ENCODE measurements at regions not wholly inside any gene's neighbourhood (a gene's known extent, or its start where the extent isn't known, plus 50 kb on each side); places are given as distances from the start of the nearest gene placed in this dataset.

DNA sequence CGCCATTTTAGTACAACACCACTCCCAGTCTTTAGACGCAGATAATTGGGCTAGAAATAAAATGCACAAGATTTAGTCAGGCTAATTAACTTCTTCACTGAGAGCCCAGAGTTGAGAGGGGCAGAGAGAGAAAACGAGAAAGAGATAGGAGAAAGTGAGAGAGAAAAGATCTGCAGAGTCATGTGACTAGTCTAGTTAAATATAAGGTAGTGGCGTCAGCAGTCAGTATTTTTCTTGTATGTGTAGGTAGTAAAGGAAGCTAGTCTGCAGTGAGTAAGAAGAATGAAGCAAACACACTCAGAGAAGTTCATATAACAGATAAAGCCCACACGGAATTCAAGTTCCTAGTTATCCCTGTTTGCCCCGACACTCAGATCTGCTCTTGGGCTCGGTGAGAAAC, 392.6 kb upstream of the ERCC4 start:
- Histone ChIP-seq H3K79me2 (ENCODE audit: control insufficient read depth, insufficient read depth, low read length) (no peaks in the 10 kb centered on the region), H3K4me1 (ENCODE audit: control insufficient read depth, insufficient read depth, low read length) (no peaks in the 10 kb centered on the region), H4K20me1 (ENCODE audit: control insufficient read depth, insufficient read depth) (no peaks in the 10 kb centered on the region), H3K36me3 (ENCODE audit: control insufficient read depth in 2 of 2, insufficient read depth in 2 of 2, low read length in 1 of 2) (no peaks in the 10 kb centered on the region), H3K4me2 (ENCODE audit: control insufficient read depth, insufficient read depth) (no peak overlapping the region), H2AFZ (ENCODE audit: control insufficient read depth, low read depth, low read length) (no peak overlapping the region), H3K27ac (ENCODE audit: control insufficient read depth, insufficient read depth) (no peak overlapping the region), H3K27me3 (replicated peaks in 1 of 2; ENCODE audit: control insufficient read depth in 2 of 2, insufficient read depth in 2 of 2, low read length in 1 of 2) (no peaks in the 10 kb centered on the region), H3K4me3 (no peak overlapping the region), H3K9me3 (replicated peaks; ENCODE audit: control insufficient read depth, insufficient read depth, low read length) (no peaks in the 10 kb centered on the region; the same call in 2 of the 3 replicates), H3K9ac (ENCODE audit: control insufficient read depth, insufficient read depth, low read length) (no peak overlapping the region)
- intact Hi-C loops (cut with micrococcal nuclease; ENCODE audit: unreplicated experiment) (no loop called here), in situ Hi-C loops (cut with MboI) (no loop called here)
- FAIRE-seq (no peak), ATAC-seq (no peak), DNase-seq (ENCODE audit: low read depth, low spot score) (no peak)
- RAD21 ChIA-PET (ENCODE audit: unreplicated experiment): interaction anchor here (0.7 to 1.1 kb wide), 3 partner anchors 74 to 347 kb away, joined by 3 to 5 read pairs (median 3); no protein-coding TSS in a partner anchor
- POLR2A ChIA-PET: no interaction called here
- no TSS peak for BruUV-seq (replicated peaks)
- CTCF ChIA-PET: interaction anchor here (1.6 to 1.8 kb wide), 2 partner anchors 10 to 392 kb away, joined by 4 to 5 read pairs; partner anchors contain the start of gene ERCC4
- TF ChIP-seq BACH1 (IDR thresholded peaks at IDR 0.05; ENCODE audit: borderline replicate concordance) (no peak), RAD51 (IDR thresholded peaks at IDR 0.05) (peak; percentile 67)
- 39% methylated on average over 7 of the region's 7 CpGs for WGBS (ENCODE audit: insufficient coverage, insufficient replicate concordance, low lambda C conversion rate, missing lambda C conversion rate)
- SMC1A ChIA-PET (ENCODE audit: uncharacterized antibody, unreplicated experiment): interaction anchor here (0.9 to 1.6 kb wide), 2 partner anchors 22 to 89 kb away, joined by 3 read pairs; no protein-coding TSS in a partner anchor

DNA sequence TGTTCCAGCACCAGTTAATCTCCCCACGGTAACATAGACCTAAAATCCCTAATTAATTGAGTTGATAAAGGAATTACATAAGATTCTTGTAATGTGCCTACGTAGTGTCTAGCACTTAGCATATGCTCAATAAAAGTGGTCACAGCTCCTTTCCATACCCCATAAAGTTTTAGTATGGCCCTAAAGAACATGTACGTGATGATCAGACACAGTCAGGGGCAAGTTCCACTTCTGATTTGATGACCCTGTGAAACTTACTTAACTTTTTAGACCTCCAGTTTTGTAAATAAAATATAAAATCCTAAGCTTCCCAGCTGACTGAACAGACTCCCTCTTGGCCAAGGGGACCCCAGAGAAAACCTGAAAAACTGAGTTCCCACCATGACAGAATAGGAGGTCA, 391.3 kb upstream of the ERCC4 start:
- no peak overlapping the region for H3K9ac ChIP-seq (ENCODE audit: control insufficient read depth, insufficient read depth, low read length)
- SMC1A ChIA-PET (ENCODE audit: uncharacterized antibody, unreplicated experiment): interaction anchor here (1.1 kb wide), 1 partner anchor 49 kb away, joined by 3 read pairs; no protein-coding TSS in a partner anchor
- no peaks in the 10 kb centered on the region for H3K79me2 ChIP-seq (ENCODE audit: control insufficient read depth, insufficient read depth, low read length)
- in situ Hi-C loops (cut with MboI) (no loop called here), intact Hi-C loops (cut with micrococcal nuclease; ENCODE audit: unreplicated experiment) (no loop called here)
- no peak for ATAC-seq
- FAIRE-seq: no peak
- H4K20me1 ChIP-seq (ENCODE audit: control insufficient read depth, insufficient read depth): no peaks in the 10 kb centered on the region
- 44% methylated on average over 3 of the region's 3 CpGs for WGBS (ENCODE audit: insufficient coverage, insufficient replicate concordance, low lambda C conversion rate, missing lambda C conversion rate)
- POLR2A ChIA-PET: no interaction called here
- no peak overlapping the region for H3K4me2 ChIP-seq (ENCODE audit: control insufficient read depth, insufficient read depth)
- RAD21 ChIA-PET (ENCODE audit: unreplicated experiment): no interaction called here
- no peaks in the 10 kb centered on the region; the same call in 2 of the 3 replicates for H3K9me3 ChIP-seq (replicated peaks; ENCODE audit: control insufficient read depth, insufficient read depth, low read length)
- H3K27ac ChIP-seq (ENCODE audit: control insufficient read depth, insufficient read depth): no peak overlapping the region
- no peaks in the 10 kb centered on the region for H3K36me3 ChIP-seq (ENCODE audit: control insufficient read depth in 2 of 2, insufficient read depth in 2 of 2, low read length in 1 of 2)
- H2AFZ ChIP-seq (ENCODE audit: control insufficient read depth, low read depth, low read length): no peak overlapping the region
- no peaks in the 10 kb centered on the region for H3K4me1 ChIP-seq (ENCODE audit: control insufficient read depth, insufficient read depth, low read length)
- BruUV-seq (replicated peaks): no TSS peak
- no peaks in the 10 kb centered on the region for H3K27me3 ChIP-seq (replicated peaks in 1 of 2; ENCODE audit: control insufficient read depth in 2 of 2, insufficient read depth in 2 of 2, low read length in 1 of 2)
- CTCF ChIA-PET: interaction anchor here (1.1 to 1.2 kb wide), 2 partner anchors 9 to 23 kb away, joined by 3 to 4 read pairs; no protein-coding TSS in a partner anchor
- DNase-seq (ENCODE audit: low read depth, low spot score): no peak
- no peak overlapping the region for H3K4me3 ChIP-seq
- no peak for TF ChIP-seq RFX5 (IDR thresholded peaks at IDR 0.05; ENCODE audit: low read depth, low read length)
- TF ChIP-seq, protein P1, sequence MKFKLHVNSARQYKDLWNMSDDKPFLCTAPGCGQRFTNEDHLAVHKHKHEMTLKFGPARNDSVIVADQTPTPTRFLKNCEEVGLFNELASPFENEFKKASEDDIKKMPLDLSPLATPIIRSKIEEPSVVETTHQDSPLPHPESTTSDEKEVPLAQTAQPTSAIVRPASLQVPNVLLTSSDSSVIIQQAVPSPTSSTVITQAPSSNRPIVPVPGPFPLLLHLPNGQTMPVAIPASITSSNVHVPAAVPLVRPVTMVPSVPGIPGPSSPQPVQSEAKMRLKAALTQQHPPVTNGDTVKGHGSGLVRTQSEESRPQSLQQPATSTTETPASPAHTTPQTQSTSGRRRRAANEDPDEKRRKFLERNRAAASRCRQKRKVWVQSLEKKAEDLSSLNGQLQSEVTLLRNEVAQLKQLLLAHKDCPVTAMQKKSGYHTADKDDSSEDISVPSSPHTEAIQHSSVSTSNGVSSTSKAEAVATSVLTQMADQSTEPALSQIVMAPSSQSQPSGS (IDR thresholded peaks at IDR 0.05; ENCODE audit: low read length): no peak
- no peak for TF ChIP-seq RUNX3 (IDR thresholded peaks at IDR 0.05; ENCODE audit: low read length)
- no peak for TF ChIP-seq MEF2A (IDR thresholded peaks at IDR 0.05; ENCODE audit: insufficient read depth, low read depth, low read length)
- no peak for TF ChIP-seq MYB (IDR thresholded peaks at IDR 0.05; ENCODE audit: borderline replicate concordance, low read depth, low read length)
- no peak for TF ChIP-seq SP1 (IDR thresholded peaks at IDR 0.05; ENCODE audit: low read depth, low read length)
- TF ChIP-seq, protein P2, sequence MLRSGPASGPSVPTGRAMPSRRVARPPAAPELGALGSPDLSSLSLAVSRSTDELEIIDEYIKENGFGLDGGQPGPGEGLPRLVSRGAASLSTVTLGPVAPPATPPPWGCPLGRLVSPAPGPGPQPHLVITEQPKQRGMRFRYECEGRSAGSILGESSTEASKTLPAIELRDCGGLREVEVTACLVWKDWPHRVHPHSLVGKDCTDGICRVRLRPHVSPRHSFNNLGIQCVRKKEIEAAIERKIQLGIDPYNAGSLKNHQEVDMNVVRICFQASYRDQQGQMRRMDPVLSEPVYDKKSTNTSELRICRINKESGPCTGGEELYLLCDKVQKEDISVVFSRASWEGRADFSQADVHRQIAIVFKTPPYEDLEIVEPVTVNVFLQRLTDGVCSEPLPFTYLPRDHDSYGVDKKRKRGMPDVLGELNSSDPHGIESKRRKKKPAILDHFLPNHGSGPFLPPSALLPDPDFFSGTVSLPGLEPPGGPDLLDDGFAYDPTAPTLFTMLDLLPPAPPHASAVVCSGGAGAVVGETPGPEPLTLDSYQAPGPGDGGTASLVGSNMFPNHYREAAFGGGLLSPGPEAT (IDR thresholded peaks at IDR 0.05; ENCODE audit: low read depth): no peak
- TF ChIP-seq ZNF622 (IDR thresholded peaks at IDR 0.05): no peak
- TF ChIP-seq SKIL (IDR thresholded peaks at IDR 0.05; ENCODE audit: low read depth, poor library complexity, severe bottlenecking): no peak
- TF ChIP-seq JUND (IDR thresholded peaks at IDR 0.05; ENCODE audit: low read depth, low read length): no peak
- TF ChIP-seq ZZZ3 (IDR thresholded peaks at IDR 0.05; ENCODE audit: control insufficient read depth, insufficient read length, low read depth): no peak
- no peak for TF ChIP-seq JUNB (IDR thresholded peaks at IDR 0.05)
